Keratinocyte (primary cell): ENCODE measurements at regions not wholly inside any gene's neighbourhood (a gene's known extent, or its start where the extent isn't known, plus 50 kb on each side); places are given as distances from the start of the nearest gene placed in this dataset.

ENCODE experiments used
- DNase-seq: peaks from one replicate; pipeline ENCODE4 v3.0.0-alpha.2; 2011; ENCODE audit warnings: low read depth, missing footprints, low spot score
- FAIRE-seq: peaks from 2 replicates; lab custom pipeline; 2011; peaks lifted over from hg19 to GRCh38; lab: Jason Lieb, UNC
- H2AFZ ChIP-seq: 2 replicates; pipeline ENCODE4 v1.6.0; 2012; ENCODE audit warnings: low read length, control low read depth, inconsistent platforms; ENCODE audit not compliant: control insufficient read depth
- H3K27ac ChIP-seq: 2 replicates; pipeline ENCODE4 v1.5.1; 2011; ENCODE audit warnings: low read length; ENCODE audit not compliant: control insufficient read depth, insufficient read depth
- H3K27me3 ChIP-seq: 3 replicates; pipeline ENCODE4 v1.6.0; 2011; ENCODE audit warnings: low read length; ENCODE audit not compliant: control insufficient read depth, insufficient read depth; ENCODE audit errors: extremely low read depth
- H3K36me3 ChIP-seq, 2 experiments: 2 replicates in 1 of 2; 3 replicates in 1 of 2; pipeline ENCODE4 v1.5.1; 2011; ENCODE audit warnings: low read length in 2 of 2, mild to moderate bottlenecking in 1 of 2; ENCODE audit not compliant: control insufficient read depth in 2 of 2, insufficient read depth in 2 of 2; ENCODE audit errors: extremely low read depth in 1 of 2
- H3K4me1 ChIP-seq: 3 replicates; pipeline ENCODE4 v1.5.1; 2011; ENCODE audit warnings: low read length; ENCODE audit not compliant: control insufficient read depth, insufficient read depth; ENCODE audit errors: extremely low read depth
- H3K4me2 ChIP-seq: 3 replicates; pipeline ENCODE4 v1.6.0; 2011; ENCODE audit warnings: low read depth, low read length; ENCODE audit not compliant: control insufficient read depth, insufficient read depth; ENCODE audit errors: extremely low read depth
- H3K4me3 ChIP-seq, 3 experiments: fragments of 200-600 bp in 1 of 3; sonication (generic) in 1 of 3; 2 replicates in 2 of 3; 3 replicates in 1 of 3; pipeline ENCODE4 v1.5.1; 2011 to 2016; ENCODE audit warnings: low read length in 3 of 3, mild to moderate bottlenecking in 3 of 3, control low read depth in 2 of 3, inconsistent platforms in 1 of 3, low read depth in 1 of 3, mixed read lengths in 1 of 3, mixed run types in 1 of 3, moderate library complexity in 1 of 3; ENCODE audit not compliant: control insufficient read depth in 2 of 3, insufficient read depth in 2 of 3; ENCODE audit errors: extremely low read depth in 1 of 3
- H3K79me2 ChIP-seq: 2 replicates; pipeline ENCODE4 v1.6.0; 2012; ENCODE audit warnings: low read length; ENCODE audit not compliant: control insufficient read depth, insufficient read depth
- H3K9ac ChIP-seq: 3 replicates; pipeline ENCODE4 v1.6.0; 2011; ENCODE audit warnings: low read length; ENCODE audit not compliant: control insufficient read depth, insufficient read depth; ENCODE audit errors: extremely low read depth
- H3K9me1 ChIP-seq: 3 replicates; pipeline ENCODE4 v1.6.0; 2011; ENCODE audit warnings: low read length; ENCODE audit not compliant: control insufficient read depth, insufficient read depth; ENCODE audit errors: extremely low read depth
- H3K9me3 ChIP-seq: 2 replicates; pipeline ENCODE4 v1.5.1; 2012; ENCODE audit warnings: low read depth, low read length; ENCODE audit not compliant: control insufficient read depth
- H4K20me1 ChIP-seq: 3 replicates; pipeline ENCODE4 v1.6.0; 2011; ENCODE audit warnings: low read length; ENCODE audit not compliant: control insufficient read depth, insufficient read depth; ENCODE audit errors: extremely low read depth
- CTCF ChIP-seq, 3 experiments: IDR thresholded peaks in 1 of 3; conservative IDR thresholded peaks in 1 of 3; optimal IDR thresholded peaks in 1 of 3; 2 replicates in 2 of 3; 3 replicates in 1 of 3; pipeline versions ENCODE3 to v1.5.1; 2011; ENCODE audit warnings: low read length in 3 of 3, mild to moderate bottlenecking in 3 of 3, moderate library complexity in 2 of 3, control low read depth in 1 of 3, inconsistent platforms in 1 of 3; ENCODE audit not compliant: insufficient read depth in 2 of 3; ENCODE audit errors: extremely low read depth in 1 of 3
- EZH2 ChIP-seq: IDR thresholded peaks from one replicate; pipeline ENCODE4 v1.6.1; 2012; ENCODE audit warnings: inconsistent platforms, mild to moderate bottlenecking, low read length, moderate library complexity
- dilution Hi-C: fragments of 300-500 bp; cut with MboI; formaldehyde crosslinking; loops from one replicate; pipeline ENCODE4 v1.7.0; 2020; ENCODE audit warnings: low sequenced_read_pairs; ENCODE audit not compliant: extremely low pct_ligation_motif_present

- dilution Hi-C loops, result no loop called here
- H3K36me3 ChIP-seq, result no peaks in the 10 kb centered on the region
- no peaks in the 10 kb centered on the region for H3K27me3 ChIP-seq
- H3K9me1 ChIP-seq, result no peaks in the 10 kb centered on the region
- no peaks in the 10 kb centered on the region for H3K9me3 ChIP-seq
- H3K4me2 ChIP-seq, result no peak overlapping the region
- H3K27ac ChIP-seq, result no peak overlapping the region
- no peak overlapping the region for H2AFZ ChIP-seq
- no peaks in the 10 kb centered on the region for H3K79me2 ChIP-seq
- no peak for FAIRE-seq
- no peak overlapping the region for H3K9ac ChIP-seq
- no peaks in the 10 kb centered on the region for H3K4me1 ChIP-seq
- no peaks in the 10 kb centered on the region for H4K20me1 ChIP-seq
- H3K4me3 ChIP-seq, result no peak overlapping the region
- no peak for DNase-seq
- TF ChIP-seq EZH2 (no peak), CTCF (optimal IDR thresholded peaks at IDR 0.05 in 1 of 3, IDR thresholded peaks at IDR 0.05 in 1 of 3, conservative IDR thresholded peaks at IDR 0.05 in 1 of 3; ENCODE audit: extremely low read depth in 1 of 3, insufficient read depth in 2 of 3, low read length in 3 of 3) (no peak)
These were observed 49.9 kb upstream of the LRPAP1 start for GRCh38 chr4:3582091-3582475.
